WI38 (cell line): ENCODE measurements at regions not wholly inside any gene's neighbourhood (a gene's known extent, or its start where the extent isn't known, plus 50 kb on each side); places are given as distances from the start of the nearest gene placed in this dataset.

Experiments used
- H3K4me3 ChIP-seq: 2 replicates; pipeline ENCODE4 v1.5.1; 2011; ENCODE audit warnings: low read depth, mild to moderate bottlenecking, control low read depth, low read length
- CTCF ChIP-seq: IDR thresholded peaks from 2 replicates; pipeline ENCODE4 v1.5.1; 2012; ENCODE audit warnings: low read depth, mild to moderate bottlenecking, control low read depth, low read length

GRCh38 chr12:104858611-104859543, 99.2 kb downstream of the SLC41A2 start:
- H3K4me3 ChIP-seq = no peak overlapping the region
- TF ChIP-seq CTCF = no peak

DNA sequence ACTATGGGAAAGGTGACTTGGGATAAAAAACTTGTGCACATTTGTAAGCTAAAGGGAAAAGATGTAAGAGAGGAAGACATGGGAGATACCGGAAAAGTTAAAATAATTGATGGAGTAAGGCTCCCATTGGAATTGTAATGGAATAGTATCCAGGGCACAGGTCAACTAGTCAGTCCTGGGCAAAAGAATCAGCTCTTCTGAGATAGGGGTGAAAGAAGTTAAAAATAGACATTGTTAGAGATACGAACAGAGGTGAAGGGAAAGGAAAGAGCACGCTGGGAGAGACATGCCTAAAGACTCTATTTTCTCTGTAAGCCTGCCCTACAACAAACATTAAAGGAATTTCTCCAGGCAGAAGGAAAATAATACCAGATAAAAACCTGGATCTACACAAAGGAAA, 101.6 kb downstream of the SLC41A2 start:
- no peak for TF ChIP-seq CTCF

DNA sequence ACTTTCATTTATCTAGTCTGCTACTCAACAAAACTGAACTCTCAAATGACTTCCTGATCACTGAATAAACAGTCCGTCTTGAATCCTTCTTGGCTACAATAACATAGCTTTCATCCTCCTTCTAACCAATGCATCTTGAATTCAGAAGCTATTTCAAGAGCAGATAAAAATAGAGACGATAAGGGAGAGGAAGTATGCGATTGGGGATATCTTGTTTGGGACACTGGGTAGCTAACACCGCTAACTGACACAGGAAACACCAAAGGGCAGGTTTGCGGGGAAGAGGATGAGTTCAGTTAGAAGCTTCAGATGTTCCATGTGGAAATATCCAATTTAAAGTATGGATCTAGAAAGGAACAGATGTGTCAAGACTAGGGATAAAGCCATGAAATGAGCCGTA, 102.5 kb downstream of the SLC41A2 start:
- no peak for TF ChIP-seq CTCF
- H3K4me3 ChIP-seq = no peak overlapping the region

More for the DNA sequence above, 101.6 kb downstream of the SLC41A2 start:
- no peak overlapping the region for H3K4me3 ChIP-seq

DNA sequence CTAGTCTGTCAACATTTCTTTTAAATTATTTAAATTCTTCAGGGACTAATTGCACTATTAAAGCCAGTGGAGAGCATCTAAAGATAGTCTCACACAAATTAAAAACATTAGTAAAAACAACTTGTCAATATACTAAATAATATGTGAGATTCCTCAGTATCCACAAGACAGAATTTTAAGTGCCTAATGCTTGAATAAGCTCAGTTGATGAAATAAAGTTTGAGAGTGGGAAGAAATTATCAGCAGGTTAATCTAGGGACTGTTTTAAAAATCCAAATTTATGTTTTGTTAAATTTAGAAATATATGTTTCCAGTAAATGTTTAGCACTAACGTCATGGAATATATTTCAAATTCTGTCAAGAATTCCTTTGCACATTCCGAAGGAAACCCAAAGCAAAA, 105.2 kb downstream of the SLC41A2 start:
- H3K4me3 ChIP-seq = no peak overlapping the region
- TF ChIP-seq CTCF = no peak

DNA sequence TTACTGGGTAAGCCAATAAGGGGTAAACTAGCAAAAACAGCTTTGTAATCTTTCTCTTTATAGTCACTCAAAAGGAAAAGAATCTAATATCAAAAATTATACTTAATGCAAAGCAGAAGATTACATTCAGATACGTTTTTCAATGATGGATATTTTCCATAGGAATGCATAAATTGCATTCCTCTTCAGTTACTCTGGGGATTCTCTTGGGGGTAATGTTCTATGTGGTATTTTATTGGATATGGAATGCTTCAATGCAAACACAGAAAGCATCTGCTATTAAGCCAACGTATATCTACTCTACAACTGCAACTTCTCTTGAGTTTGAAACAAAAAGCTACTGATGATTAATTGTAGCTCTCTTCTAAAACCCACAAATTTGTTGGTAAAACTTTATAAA, 106.0 kb downstream of the SLC41A2 start:
- no peak overlapping the region for H3K4me3 ChIP-seq
- TF ChIP-seq CTCF = no peak

- no peak overlapping the region for H3K4me3 ChIP-seq
- TF ChIP-seq CTCF = no peak
Observed at GRCh38 chr12:104850781-104851180, 107.3 kb downstream of the SLC41A2 start.

DNA sequence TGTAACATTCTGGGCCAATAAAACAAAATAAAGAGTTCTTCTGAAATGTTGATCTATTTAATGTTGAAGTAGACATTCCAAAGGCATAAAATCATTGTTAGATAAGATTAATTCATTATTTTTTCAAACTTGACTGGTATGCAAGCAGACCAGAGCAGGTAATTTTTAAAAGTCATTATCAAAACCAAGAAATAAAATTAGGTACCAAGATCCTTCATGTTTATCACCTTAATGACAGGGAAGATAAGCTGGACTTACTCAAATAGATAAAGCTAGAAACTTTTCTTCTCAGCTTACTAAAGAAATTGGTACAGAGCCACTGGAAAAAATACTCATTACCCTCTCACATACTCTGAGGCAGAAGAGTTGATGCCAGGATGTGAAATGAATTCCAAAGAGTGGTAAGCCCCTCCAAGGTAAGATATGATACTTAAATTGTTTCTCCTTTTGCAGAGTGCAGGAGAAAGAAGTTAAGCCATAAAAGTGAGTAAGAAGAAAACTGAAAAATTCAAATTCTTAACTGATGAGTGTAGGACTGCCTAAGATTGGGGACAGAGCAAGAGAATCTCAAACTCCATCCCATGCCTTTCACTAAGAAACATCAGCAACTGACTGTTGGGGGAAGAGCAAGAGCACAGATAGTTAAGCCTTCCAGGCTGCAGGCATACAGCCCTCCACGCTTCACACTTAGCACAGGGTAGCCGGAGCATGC, 111.9 kb downstream of the SLC41A2 start:
- no peak for TF ChIP-seq CTCF
- no peak overlapping the region for H3K4me3 ChIP-seq
